ENCODE measurements at regions not wholly inside any gene's neighbourhood (a gene's known extent, or its start where the extent isn't known, plus 50 kb on each side); places are given as distances from the start of the nearest gene placed in this dataset.

- TF ChIP-seq CTCF (IDR thresholded peaks at IDR 0.05) (no peak), EP300 (IDR thresholded peaks at IDR 0.05; ENCODE audit: borderline replicate concordance in 1 of 2, low read depth in 1 of 2, low read length in 1 of 2) (no peak), REST (IDR thresholded peaks at IDR 0.05; ENCODE audit: low read depth, low read length) (no peak), TAF1 (IDR thresholded peaks at IDR 0.05; ENCODE audit: borderline replicate concordance, low read depth, low read length) (no peak), GABPA (IDR thresholded peaks at IDR 0.05; ENCODE audit: low read depth) (no peak)
Observed at GRCh38 chr1:214844319-214844718, 238.2 kb upstream of the KCNK2 start.

Data from SK-N-SH (cell line).